HG02938 (cell line): ENCODE measurements at regions not wholly inside any gene's neighbourhood (a gene's known extent, or its start where the extent isn't known, plus 50 kb on each side); places are given as distances from the start of the nearest gene placed in this dataset.

ENCODE experiments used
- ATAC-seq: cut with Tn5 transposase; IDR thresholded peaks from one replicate; pipeline ENCODE4 v1.9.1; 2021; ENCODE audit warnings: mild to moderate bottlenecking, moderate library complexity; ENCODE audit not compliant: unreplicated experiment

DNA sequence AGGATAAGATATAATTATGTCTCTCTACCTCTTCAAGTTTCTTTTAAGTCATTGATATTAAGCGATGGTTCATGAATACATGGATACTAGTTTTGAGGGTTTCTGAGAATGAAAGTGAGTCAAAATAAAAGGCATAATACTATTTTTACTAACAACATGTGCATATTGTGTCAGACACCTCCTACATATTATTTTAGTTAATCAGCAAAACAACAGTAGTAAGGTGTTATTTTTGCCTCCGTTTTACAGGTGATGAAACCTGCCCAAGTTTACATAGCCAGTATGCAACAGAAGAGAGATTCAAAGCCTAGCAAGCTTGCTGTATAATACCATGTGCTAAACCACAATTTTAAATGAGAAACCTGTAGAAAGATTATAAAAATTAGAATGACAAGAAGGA lies 544.1 kb downstream of the EPHA5 start:
- no peak for ATAC-seq

DNA sequence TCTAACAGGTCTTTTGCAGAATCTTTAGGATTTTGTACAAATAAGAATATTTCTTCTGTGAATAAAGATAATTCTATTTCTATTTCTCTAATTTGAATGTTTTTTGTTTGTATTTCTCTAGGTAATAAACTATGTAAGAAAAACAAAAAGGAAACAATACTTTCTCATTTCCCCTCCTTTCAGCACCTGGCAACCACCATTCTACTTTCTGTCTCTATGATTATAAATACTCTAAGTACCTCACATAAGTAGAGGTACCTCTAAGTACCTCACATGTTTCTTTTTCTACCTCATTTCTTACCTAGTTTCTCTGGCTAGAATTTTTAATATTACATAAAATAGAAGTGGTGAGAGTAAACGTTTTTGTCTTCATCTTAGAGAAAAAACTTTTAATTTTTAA lies 550.0 kb downstream of the EPHA5 start:
- no peak for ATAC-seq

DNA sequence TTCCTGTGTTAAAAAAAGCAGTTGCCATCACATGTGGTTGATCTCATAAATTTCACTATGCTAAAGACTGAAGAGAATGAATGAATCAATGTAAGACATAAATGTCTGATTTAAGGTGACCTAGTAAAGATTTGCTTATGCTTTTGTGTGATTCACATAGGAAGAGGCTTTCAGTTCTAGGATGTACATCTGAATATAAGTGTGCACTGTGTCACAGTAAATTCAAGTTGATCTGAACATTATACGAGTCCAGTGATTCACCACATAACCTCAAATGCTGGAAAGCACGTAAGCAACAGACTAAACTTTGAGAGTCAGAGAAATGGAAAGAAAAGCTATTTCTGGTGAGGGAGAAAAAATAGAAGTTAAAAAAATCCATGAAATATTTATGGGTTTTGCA lies 567.9 kb downstream of the EPHA5 start:
- no peak for ATAC-seq

- ATAC-seq = no peak
Observed at GRCh38 chr4:65096630-65097029, 573.7 kb downstream of the EPHA5 start.

GRCh38 chr4:65089666-65090065 lies 580.6 kb downstream of the EPHA5 start:
- ATAC-seq = no peak

DNA sequence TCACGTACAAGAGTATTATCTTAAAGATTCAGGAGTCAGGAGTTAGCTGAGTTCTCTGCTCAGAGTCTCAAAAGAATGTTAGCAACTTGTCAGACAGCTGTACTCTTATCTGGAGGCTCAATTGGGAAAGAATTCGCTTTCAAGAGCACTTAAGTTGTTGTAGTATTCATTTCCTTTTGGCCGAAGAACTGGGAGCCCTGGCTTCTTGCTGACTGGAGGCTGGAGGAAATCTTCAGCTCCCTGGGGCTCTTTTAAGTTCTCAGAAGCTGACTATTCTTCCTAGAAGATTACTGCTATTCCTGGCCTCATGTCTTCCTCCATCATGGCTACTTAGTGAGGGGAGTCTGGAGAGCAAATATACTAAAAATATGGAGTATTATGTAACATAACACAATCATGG lies 587.2 kb downstream of the EPHA5 start:
- no peak for ATAC-seq

DNA sequence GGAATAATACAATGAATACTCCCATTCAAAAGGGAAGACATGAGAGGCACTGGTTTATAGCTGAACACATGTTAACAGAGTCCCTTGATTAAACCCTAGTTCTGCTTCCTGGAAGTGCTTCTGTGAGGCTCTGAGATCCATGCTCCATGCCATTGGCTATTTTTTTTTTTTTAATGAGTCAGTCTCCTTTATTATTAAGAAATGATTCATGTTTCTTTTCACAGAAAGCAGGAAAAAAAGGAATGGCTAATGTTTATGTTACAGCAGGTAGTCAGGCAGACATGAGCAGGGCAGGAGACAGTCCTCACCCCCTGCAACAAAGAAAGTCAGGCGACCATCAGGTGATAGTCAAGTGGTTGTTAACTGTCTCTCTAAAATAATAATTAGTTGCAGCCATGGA lies 598.7 kb downstream of the EPHA5 start:
- ATAC-seq = no peak

DNA sequence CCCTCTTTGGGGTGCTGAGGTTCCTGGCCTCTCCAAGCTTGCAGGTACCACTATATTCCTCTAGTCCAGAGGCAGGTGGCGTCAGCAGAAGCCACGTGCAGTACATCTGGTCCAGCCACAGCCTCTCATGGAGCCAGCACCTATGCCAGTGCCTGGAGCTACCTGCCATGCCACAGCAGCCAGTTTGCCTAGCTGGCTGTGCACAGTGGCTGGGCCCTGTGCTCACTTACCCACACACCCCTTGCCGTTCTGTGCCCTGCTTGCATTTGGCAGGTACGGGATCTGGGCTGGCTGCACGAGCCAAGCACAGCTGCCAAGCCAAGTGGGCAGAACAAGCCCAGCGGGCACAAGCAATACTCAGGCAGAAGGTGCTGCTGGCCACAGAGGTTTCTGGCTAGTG lies 601.1 kb downstream of the EPHA5 start:
- ATAC-seq = no peak

DNA sequence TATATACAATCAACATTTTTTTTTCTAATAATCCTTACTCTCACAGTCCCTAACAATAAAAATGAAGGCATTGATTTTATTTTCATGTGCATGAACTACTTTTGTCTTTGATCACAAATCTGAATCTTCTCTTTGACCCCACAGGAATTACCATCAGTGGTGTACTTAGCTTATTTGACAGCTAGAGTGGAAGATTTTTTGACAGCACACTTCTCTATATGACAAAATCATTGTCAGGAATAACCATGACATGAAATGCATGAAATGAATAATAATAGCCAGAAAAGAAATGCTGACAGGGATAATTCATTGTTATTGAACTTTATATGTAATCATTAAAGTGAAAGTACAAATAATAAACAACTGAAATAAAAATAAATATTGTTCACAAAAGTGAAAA lies 604.2 kb downstream of the EPHA5 start:
- ATAC-seq = no peak

DNA sequence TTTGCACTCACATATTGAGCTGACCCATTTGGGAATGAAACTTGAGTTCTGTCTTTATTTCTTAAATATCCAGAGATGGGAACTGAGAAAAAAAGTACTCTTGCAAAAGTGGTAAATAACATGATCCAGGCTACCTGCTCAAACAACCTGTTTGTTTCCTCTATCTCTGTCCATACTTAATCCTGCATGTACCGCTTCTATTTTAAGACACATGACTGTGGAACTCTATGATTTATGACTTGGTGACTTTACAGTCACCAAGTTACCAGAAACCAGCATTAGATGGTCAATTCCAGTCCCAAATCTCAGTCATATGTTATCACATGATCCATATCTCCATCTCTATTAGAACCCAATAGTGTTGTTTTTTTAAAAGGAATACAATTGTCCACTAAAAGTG lies 606.7 kb downstream of the EPHA5 start:
- ATAC-seq = no peak

DNA sequence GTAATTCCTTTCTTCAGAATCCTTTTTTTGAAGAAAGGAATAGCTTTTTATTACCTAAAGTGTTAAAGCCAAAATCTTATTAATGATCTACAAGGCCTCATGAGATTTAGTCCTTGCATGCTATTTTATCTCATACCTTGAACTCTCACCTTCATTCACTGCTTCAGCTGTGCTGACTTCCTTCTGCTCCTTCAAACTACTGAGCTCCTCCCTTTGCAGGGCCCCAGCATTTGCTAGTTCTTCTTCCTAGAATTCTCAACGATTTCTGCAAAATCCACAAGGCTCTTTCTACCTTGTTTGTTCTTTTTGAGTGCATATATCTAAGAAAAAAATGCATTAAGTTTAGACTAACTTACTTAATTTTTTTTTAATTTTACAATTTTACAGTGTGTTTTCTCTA lies 619.5 kb downstream of the EPHA5 start:
- ATAC-seq = no peak

GRCh38 chr4:65046192-65047133 lies 623.8 kb downstream of the EPHA5 start:
- no peak for ATAC-seq

DNA sequence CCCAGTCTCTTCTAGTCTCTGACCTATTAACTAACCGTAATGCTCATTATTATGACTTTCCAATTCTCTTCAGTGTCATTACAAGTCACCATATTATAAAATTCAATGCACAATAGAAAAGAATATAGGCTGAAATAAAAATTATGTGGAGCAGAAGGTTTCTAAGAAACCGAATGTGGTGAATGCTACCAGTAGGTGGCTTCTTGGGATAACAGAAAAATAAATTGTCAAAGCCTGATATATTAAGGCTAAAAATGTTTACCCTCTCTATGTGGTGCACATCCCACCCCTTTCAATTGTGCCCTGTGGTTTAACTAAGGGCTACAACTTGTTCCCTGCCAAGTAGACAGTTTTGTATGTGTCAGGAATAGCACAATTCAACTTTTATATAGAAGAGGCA lies 624.6 kb upstream of the TECRL start:
- ATAC-seq = no peak

DNA sequence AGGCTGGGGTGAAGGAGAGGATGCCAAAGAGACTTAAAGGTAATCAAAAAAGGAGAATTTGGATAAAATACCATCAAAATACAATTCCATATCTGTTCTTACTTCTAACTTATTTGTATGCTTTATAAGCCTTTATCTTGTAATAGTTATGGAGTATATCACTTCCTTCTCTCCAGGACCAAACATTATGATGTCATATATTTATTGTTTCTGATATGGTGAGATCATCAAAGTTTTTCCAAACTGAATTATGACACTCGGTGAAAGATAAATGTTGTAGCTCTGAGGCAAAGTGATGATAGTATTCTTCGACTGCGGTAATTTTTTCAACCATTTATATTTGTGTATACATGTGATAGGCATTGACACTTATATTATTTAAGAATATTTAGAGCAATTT lies 619.3 kb upstream of the TECRL start:
- no peak for ATAC-seq

DNA sequence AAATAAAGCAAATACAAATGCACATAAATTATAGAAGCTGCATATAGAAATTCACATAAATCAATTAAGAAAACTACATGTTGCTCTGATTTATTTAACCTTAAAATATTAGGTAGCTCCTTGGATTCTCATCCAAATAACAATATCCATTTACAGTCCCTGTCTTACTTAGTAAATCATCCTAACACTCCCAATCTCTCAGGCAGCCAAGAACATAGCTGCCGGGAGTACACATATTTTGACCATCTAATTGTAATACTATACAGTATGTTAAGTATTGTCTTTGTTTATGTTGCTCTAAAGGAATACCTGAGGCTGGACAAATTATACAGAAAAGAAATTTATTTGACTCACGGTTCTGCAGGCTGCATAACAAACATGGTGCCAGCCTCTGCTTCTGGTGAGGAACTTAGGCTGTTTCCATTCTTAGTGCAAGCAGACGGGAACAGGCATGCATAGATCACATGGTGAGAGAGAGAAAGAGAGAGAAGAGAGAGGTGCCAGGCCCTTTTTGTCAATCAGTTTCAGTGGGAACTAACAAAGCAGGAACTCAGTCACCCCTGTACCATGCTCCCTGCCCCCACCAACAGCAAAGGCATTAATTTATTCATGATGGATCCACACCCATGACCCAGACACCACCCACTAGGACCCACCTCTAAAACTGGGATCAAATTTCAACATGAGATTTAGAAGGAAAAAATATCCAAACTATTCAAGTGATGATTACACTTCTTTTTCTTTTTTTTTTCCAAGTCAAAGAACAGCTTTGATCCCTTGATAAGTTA lies 614.8 kb upstream of the TECRL start:
- no peak for ATAC-seq

DNA sequence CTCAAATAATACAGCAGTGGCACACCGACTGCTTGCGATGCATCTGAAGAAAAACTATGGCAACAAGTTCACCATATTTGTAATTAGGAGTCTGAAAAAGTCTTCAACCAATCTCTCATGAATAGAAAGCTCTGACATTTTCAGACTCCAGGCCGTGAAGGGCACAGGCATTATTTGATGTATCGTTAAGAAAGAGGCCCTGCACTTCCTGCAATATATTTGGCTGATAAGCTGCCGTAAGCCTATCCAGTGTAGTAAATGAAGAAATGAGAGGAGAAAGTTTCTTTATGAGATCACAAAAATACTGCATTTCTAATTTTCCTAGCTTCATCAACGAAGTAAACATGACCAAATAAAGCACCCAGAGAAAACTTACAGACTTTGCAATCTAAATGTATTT lies 613.8 kb upstream of the TECRL start:
- no peak for ATAC-seq

DNA sequence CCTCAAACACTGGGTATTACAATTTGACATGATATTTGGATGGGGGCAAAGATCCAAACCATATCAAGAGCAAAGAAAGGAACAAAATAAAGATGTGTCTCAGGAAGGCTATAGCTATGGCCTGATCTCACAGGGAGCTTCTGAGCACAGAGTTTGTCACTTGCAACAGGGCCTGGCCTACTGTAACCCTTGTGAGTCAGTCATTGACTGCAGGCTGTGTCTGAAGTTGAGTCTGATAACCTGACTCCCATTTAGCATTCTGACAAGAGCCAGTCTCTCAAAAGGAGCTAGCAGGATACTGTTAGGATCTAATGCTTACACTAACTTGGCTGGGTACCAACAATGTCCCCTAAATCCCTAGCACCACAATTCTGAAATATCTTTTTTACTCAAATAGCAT lies 612.5 kb upstream of the TECRL start:
- ATAC-seq = no peak

GRCh38 chr4:65021149-65021548 lies 611.9 kb upstream of the TECRL start:
- no peak for ATAC-seq

GRCh38 chr4:65019775-65020174 lies 610.5 kb upstream of the TECRL start:
- ATAC-seq = no peak

GRCh38 chr4:65018313-65018712 lies 609.1 kb upstream of the TECRL start:
- ATAC-seq = no peak

DNA sequence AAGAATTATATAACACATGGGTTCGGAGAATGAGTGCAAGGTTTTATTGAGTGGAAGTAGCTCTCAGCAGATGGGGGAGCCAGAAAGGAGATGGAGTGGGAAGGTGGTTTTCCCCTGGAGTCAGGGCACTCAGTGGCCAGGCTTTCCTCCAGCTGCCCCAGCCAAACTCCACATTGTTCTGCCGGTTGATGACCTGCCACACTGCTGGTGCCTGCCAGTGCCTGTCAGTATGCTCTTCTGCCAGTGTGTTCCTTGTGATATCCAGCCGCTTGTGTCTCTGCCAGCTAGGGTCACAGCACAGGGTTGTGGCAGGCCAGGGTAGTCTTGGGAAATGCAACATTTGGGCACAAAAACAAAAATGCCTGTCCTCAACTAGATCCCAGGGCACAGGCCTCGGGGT lies 604.8 kb upstream of the TECRL start:
- no peak for ATAC-seq

DNA sequence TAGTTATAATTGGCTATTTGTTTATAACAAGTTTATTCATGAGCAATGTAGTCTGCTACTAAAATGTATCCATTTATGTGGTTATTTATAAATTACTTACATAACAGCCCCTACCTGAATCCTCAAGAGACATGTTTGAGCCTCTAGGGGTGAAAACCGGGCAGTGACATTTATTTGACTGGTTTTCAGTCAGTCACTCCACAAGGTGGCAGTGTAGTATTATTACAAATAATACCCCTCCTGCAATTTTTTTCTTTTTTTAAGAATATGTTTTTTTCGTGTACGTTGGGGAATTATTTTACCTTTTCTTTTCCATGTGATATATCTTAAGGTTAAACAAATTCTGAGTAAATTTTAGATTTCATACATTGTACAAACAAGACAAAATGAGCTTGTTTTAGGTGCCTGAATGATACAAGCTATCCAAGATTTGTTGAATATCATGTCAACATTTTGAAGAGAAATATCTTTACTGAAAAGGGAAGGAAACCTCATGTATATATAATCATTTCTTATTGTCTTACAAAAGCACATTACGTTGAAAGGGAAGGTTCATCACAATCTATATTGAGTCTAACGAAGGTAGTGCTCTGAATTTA lies 598.7 kb upstream of the TECRL start:
- no peak for ATAC-seq
